NCI-H2171 treated with DMSO at 0.1 percent for 48 hours (cell line): ENCODE measurements at regions not wholly inside any gene's neighbourhood (a gene's known extent, or its start where the extent isn't known, plus 50 kb on each side); places are given as distances from the start of the nearest gene placed in this dataset.
"Not testable (repeated sequence)": the region's sequence is repeated elsewhere in the genome, so short reads cannot be mapped to it uniquely, and the experiment has no call there.

Experiments used
- DNase-seq: peaks from one replicate; lab custom pipeline; 2025; lab: John Stamatoyannopoulos, UW

- not testable (repeated sequence) for DNase-seq
These were observed 407.6 kb downstream of the NTRK2 start for GRCh38 chr9:85077146-85077545.
